HS-27A (cell line): ENCODE measurements at regions not wholly inside any gene's neighbourhood (a gene's known extent, or its start where the extent isn't known, plus 50 kb on each side); places are given as distances from the start of the nearest gene placed in this dataset.

ENCODE experiments used
- DNase-seq: peaks from one replicate; pipeline ENCODE4 v3.0.0-alpha.2; 2012; ENCODE audit warnings: low read depth, missing footprints

- DNase-seq = no peak
Observed at GRCh38 chr1:189349607-189350006, 1128.1 kb downstream of the BRINP3 start.

GRCh38 chr1:189350983-189351616 lies 1126.6 kb downstream of the BRINP3 start:
- no peak for DNase-seq

GRCh38 chr1:189351960-189352359 lies 1125.7 kb downstream of the BRINP3 start:
- DNase-seq = no peak

- DNase-seq = no peak
Observed at GRCh38 chr1:189356206-189356605, 1121.5 kb downstream of the BRINP3 start.

- DNase-seq = no peak
Observed at GRCh38 chr1:189357317-189357716, 1120.3 kb downstream of the BRINP3 start.

GRCh38 chr1:189369612-189370011 lies 1108.1 kb downstream of the BRINP3 start:
- no peak for DNase-seq

GRCh38 chr1:189374816-189375215 lies 1102.8 kb downstream of the BRINP3 start:
- DNase-seq = no peak

- no peak for DNase-seq
Observed at GRCh38 chr1:189405419-189405818, 1072.2 kb downstream of the BRINP3 start.

- no peak for DNase-seq
Observed at GRCh38 chr1:189409774-189410173, 1067.9 kb downstream of the BRINP3 start.

- no peak for DNase-seq
Observed at GRCh38 chr1:189424746-189425331, 1052.8 kb downstream of the BRINP3 start.

- DNase-seq = peak; percentile 23
Observed at GRCh38 chr1:189429610-189430009, 1048.1 kb downstream of the BRINP3 start.

GRCh38 chr1:189431447-189431846 lies 1046.2 kb downstream of the BRINP3 start:
- no peak for DNase-seq

- no peak for DNase-seq
Observed at GRCh38 chr1:189432753-189433152, 1044.9 kb downstream of the BRINP3 start.

GRCh38 chr1:189434461-189434860 lies 1043.2 kb downstream of the BRINP3 start:
- DNase-seq = no peak

- no peak for DNase-seq
Observed at GRCh38 chr1:189435398-189435797, 1042.3 kb downstream of the BRINP3 start.

GRCh38 chr1:189438808-189439207 lies 1038.9 kb downstream of the BRINP3 start:
- DNase-seq = no peak

GRCh38 chr1:189463166-189463565 lies 1014.5 kb downstream of the BRINP3 start:
- no peak for DNase-seq

GRCh38 chr1:189496768-189497167 lies 980.9 kb downstream of the BRINP3 start:
- DNase-seq = no peak

- no peak for DNase-seq
Observed at GRCh38 chr1:189499736-189500135, 977.9 kb downstream of the BRINP3 start.

- DNase-seq = no peak
Observed at GRCh38 chr1:189500778-189501177, 976.9 kb downstream of the BRINP3 start.

GRCh38 chr1:189510827-189511226 lies 966.8 kb downstream of the BRINP3 start:
- DNase-seq = no peak

- no peak for DNase-seq
Observed at GRCh38 chr1:189513091-189513490, 964.6 kb downstream of the BRINP3 start.

GRCh38 chr1:189522441-189522840 lies 955.2 kb downstream of the BRINP3 start:
- DNase-seq = no peak

- no peak for DNase-seq
Observed at GRCh38 chr1:189524501-189524900, 953.2 kb downstream of the BRINP3 start.
